ENCODE measurements at regions not wholly inside any gene's neighbourhood (a gene's known extent, or its start where the extent isn't known, plus 50 kb on each side); places are given as distances from the start of the nearest gene placed in this dataset.
A peak's percentile ranks its signal among the peaks of the same experiment; 100 is the strongest.

DNA sequence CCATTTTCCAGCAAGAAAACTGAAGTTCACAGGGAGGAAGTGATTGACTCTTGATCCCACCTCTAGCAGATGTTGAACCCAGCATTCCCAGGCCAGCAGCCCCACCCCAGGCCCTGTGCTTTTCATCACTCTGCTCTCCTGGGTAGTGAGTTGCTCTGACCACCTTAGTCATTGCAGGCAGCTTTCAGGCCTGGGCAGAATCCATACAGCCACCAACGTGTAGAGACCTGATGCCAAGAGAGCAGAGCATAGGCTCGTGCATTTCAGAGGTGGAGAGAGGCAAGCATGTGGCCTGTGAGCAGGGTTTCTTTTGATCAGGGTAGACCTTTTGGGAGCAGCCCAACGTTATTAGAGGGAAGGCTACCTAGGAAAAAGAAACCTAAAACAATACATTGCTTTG, 334.6 kb downstream of the PTEN start:
- ChIA-PET CTCF (no interaction called here), POLR2A (no interaction called here)
- no peak for DNase-seq
- Mint-ChIP-seq H3K4me3 (no peak overlapping the region), H3K9me3 (peaks cover 0 to 1% (median 0%) of the 10 kb centered on the region in 5 donors), H3K27ac (peak overlapping the region in 1 of 8 donors; percentile 40), H3K36me3 (peaks cover 0 to 20% (median 0%) of the 10 kb centered on the region in 3 donors), H3K4me1 (peaks cover 33 to 42% (median 35%) of the 10 kb centered on the region in 3 donors), H3K27me3 (no peaks in the 10 kb centered on the region)
- Histone ChIP-seq H3K27me3 (ENCODE audit: insufficient read depth, low read length, poor library complexity, severe bottlenecking) (no peaks in the 10 kb centered on the region), H3K4me3 (ENCODE audit: low read length) (no peak overlapping the region), H3K36me3 (ENCODE audit: insufficient read depth, low read length) (no peaks in the 10 kb centered on the region), H3K27ac (ENCODE audit: low read depth, low read length) (no peak overlapping the region), H3K4me1 (ENCODE audit: insufficient read depth, low read length) (peaks cover 27% of the 10 kb centered on the region), H3K9me3 (ENCODE audit: low read length) (no peaks in the 10 kb centered on the region)

DNA sequence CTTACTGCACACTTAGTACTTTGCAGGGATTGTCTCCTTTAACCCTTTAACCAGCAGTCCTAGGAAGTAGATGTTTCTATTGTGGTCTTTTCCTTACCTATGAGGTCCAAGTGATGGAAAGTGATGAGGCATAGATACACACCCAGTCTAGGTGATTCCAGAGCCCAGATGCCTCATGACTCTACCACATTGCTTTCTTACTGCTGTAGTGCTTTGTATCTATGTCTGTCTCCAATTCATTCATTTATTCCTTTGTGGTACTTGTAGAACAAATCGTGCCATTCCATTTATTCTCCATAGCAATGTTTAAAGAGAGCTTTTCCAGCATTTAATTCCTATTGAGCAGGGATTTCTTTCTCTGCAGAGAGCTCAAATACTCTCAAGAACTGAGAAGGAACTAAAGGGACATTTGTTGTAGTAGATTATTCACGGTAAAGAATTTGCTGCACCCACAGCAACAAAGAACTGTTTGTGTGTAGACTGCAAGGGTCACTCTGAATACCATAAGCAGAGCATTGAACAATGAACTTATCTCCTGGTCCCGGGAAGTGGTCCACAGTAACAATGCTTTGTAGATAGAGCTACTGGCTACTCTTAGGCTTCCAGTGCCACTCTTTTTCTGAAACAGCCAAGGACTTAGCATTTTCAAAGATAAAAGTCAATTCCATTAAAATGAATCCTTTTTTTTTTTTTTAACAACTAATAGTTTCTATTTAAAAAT, 337.0 kb downstream of the PTEN start:
- peaks cover 0 to 2% of the 10 kb centered on the region in 2 donors for H3K27me3 Mint-ChIP-seq
- no peaks in the 10 kb centered on the region for H3K36me3 ChIP-seq (ENCODE audit: insufficient read depth, low read length)
- peaks cover 8 to 18% (median 12%) of the 10 kb centered on the region in 3 donors for H3K4me1 Mint-ChIP-seq
- H3K27ac Mint-ChIP-seq: no peak overlapping the region
- no peak for DNase-seq
- ChIA-PET POLR2A (no interaction called here), CTCF (interaction anchor here (1.3 kb wide), 1 partner anchor 185 kb away, joined by 3 read pairs; no protein-coding TSS in a partner anchor)
- no peak overlapping the region for H3K4me3 ChIP-seq (ENCODE audit: low read length)
- no peaks in the 10 kb centered on the region for H3K9me3 ChIP-seq (ENCODE audit: low read length)
- H3K27ac ChIP-seq (ENCODE audit: low read depth, low read length): no peak overlapping the region
- H3K9me3 Mint-ChIP-seq: peaks cover 0 to 1% (median 0%) of the 10 kb centered on the region in 5 donors
- no peaks in the 10 kb centered on the region for H3K27me3 ChIP-seq (ENCODE audit: insufficient read depth, low read length, poor library complexity, severe bottlenecking)
- no peak overlapping the region for H3K4me3 Mint-ChIP-seq
- peaks cover 3% of the 10 kb centered on the region for H3K4me1 ChIP-seq (ENCODE audit: insufficient read depth, low read length)
- peaks cover 0 to 20% (median 0%) of the 10 kb centered on the region in 3 donors for H3K36me3 Mint-ChIP-seq

DNA sequence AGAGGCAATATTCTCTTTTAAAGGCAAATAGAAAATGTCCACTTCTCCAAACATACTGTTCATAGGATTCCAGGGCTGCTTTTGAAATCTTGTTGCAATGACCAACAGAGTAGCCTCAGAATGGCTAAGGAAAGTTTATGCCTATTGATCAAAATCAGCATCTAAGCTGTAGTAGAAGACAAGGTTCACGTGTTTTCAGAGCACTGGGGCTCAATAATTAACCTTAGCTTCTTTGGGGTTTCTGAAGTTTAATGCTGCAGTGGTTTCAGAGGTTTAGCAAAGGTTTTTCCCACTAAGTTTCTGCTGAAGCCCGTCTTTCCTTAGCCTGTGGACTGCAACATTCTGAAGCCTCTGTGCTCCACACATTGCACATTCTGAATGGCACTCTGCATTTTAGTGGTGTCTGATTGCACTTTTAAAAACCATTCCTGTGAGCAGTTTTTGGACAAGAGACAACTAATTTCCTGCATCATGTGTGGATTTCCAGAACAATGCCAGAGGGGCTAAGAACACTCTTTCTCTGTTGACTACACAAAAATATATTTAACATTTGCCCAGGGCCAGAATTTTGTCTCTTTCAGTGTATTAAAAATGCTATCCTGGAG, 342.5 kb downstream of the PTEN start:
- H3K4me1 Mint-ChIP-seq: no peaks in the 10 kb centered on the region
- Histone ChIP-seq H3K27ac (ENCODE audit: low read depth, low read length) (no peak overlapping the region), H3K4me3 (ENCODE audit: low read length) (no peak overlapping the region), H3K27me3 (ENCODE audit: insufficient read depth, low read length, poor library complexity, severe bottlenecking) (no peaks in the 10 kb centered on the region), H3K36me3 (ENCODE audit: insufficient read depth, low read length) (no peaks in the 10 kb centered on the region), H3K4me1 (ENCODE audit: insufficient read depth, low read length) (no peaks in the 10 kb centered on the region), H3K9me3 (ENCODE audit: low read length) (no peaks in the 10 kb centered on the region)
- no peaks in the 10 kb centered on the region for H3K9me3 Mint-ChIP-seq
- H3K4me3 Mint-ChIP-seq: no peak overlapping the region
- peaks cover 0 to 2% of the 10 kb centered on the region in 2 donors for H3K27me3 Mint-ChIP-seq
- H3K27ac Mint-ChIP-seq: no peak overlapping the region
- no peaks in the 10 kb centered on the region for H3K36me3 Mint-ChIP-seq
- ChIA-PET POLR2A (no interaction called here), CTCF (interaction anchor here (0.6 kb wide), 1 partner anchor 12 kb away, joined by 3 read pairs; no protein-coding TSS in a partner anchor)
- DNase-seq: no peak

DNA sequence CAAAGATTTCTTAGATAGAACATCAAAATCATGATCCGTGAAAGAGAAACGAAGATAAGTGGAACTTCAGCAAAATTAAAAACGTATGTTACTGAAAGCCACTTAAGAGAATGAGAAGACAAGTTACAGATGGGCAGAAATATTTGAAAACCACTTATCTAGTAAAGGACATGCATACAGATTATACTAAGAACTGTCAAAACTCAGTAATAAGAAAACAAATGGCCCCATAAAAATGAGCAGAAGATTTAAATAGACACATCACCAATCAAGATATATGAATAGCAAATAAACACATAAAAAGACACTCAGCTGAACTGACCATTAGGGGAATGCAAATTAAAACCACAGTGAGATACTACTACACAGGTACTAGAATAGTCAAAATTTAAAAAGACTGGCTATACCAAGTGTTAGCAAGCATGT, 343.7 kb downstream of the PTEN start:
- no peaks in the 10 kb centered on the region for H3K36me3 Mint-ChIP-seq

DNA sequence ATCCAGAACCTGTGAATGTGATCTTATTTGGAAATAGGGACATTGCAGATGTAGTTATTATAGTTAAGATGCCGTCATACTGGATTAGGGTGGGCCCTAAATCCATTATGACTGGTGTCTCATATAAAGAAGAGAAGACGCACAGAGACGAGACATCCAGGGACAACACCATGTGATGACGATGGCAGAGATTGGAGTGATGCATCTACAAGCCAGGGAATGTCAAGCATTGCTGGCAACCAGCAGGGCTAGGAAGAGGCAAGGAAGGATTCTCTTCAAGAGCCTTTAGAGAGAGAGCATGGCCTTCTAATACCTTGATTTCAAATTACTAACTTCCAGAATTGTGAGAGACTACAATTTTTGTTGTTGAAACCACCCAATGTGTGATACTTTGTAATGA, 345.8 kb downstream of the PTEN start:
- Histone ChIP-seq H3K4me1 (ENCODE audit: insufficient read depth, low read length) (no peaks in the 10 kb centered on the region), H3K4me3 (ENCODE audit: low read length) (no peak overlapping the region), H3K27ac (ENCODE audit: low read depth, low read length) (no peak overlapping the region), H3K36me3 (ENCODE audit: insufficient read depth, low read length) (no peaks in the 10 kb centered on the region), H3K27me3 (ENCODE audit: insufficient read depth, low read length, poor library complexity, severe bottlenecking) (no peaks in the 10 kb centered on the region), H3K9me3 (ENCODE audit: low read length) (no peaks in the 10 kb centered on the region)
- Mint-ChIP-seq H3K27ac (peak overlapping the region in 1 of 8 donors; percentile 70), H3K36me3 (peaks cover 0 to 6% (median 0%) of the 10 kb centered on the region in 3 donors), H3K9me3 (no peaks in the 10 kb centered on the region), H3K4me3 (no peak overlapping the region), H3K4me1 (no peaks in the 10 kb centered on the region), H3K27me3 (peaks cover 0 to 2% of the 10 kb centered on the region in 2 donors)
- no peak for DNase-seq
- CTCF ChIA-PET: no interaction called here
- POLR2A ChIA-PET: no interaction called here

More for the DNA sequence above, 343.7 kb downstream of the PTEN start:
- CTCF ChIA-PET: no interaction called here
- no peaks in the 10 kb centered on the region for H3K27me3 ChIP-seq (ENCODE audit: insufficient read depth, low read length, poor library complexity, severe bottlenecking)
- POLR2A ChIA-PET: no interaction called here
- no peaks in the 10 kb centered on the region for H3K36me3 ChIP-seq (ENCODE audit: insufficient read depth, low read length)
- no peak overlapping the region for H3K4me3 Mint-ChIP-seq
- peaks cover 0 to 2% of the 10 kb centered on the region in 2 donors for H3K27me3 Mint-ChIP-seq
- no peak overlapping the region for H3K27ac ChIP-seq (ENCODE audit: low read depth, low read length)
- H3K4me3 ChIP-seq (ENCODE audit: low read length): no peak overlapping the region
- no peak overlapping the region for H3K27ac Mint-ChIP-seq
- no peaks in the 10 kb centered on the region for H3K9me3 Mint-ChIP-seq
- no peaks in the 10 kb centered on the region for H3K4me1 Mint-ChIP-seq
- H3K9me3 ChIP-seq (ENCODE audit: low read length): no peaks in the 10 kb centered on the region
- H3K4me1 ChIP-seq (ENCODE audit: insufficient read depth, low read length): no peaks in the 10 kb centered on the region
- no peak for DNase-seq

DNA sequence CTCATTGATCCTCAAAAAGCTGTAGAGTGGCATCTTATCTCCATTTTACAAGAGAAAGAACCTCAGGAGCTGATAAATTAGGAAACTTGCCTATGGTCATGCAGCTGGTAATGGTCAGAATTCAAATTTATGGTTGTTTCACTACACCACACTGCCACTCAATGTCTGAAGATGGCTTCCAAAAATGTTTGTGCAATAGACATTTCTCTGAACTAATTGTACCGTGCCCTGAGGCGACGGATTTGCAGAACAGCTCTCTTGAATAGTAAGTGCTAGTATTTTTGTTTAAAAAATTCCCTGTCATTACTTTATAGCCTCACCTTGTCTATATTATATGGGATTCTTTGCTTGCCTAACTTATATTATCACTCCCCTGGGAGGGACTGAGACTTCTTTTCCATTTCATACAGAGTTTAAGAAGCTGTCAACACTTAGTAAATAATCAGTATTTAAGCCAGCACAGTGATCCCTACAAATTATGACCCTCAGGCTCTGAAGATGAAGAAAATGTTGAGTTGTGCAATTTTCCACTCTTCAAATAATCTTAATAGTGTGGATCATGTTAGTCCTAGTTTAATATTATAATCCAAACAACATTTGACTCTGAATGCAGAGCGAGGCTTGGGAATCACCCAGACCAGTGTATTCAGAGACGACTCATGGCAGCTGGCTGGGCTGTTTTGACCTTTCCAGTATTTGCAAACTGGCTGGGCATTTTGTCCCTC, 346.6 kb downstream of the PTEN start:
- no peaks in the 10 kb centered on the region for H3K27me3 Mint-ChIP-seq
- POLR2A ChIA-PET: no interaction called here
- H3K9me3 Mint-ChIP-seq: no peaks in the 10 kb centered on the region

DNA sequence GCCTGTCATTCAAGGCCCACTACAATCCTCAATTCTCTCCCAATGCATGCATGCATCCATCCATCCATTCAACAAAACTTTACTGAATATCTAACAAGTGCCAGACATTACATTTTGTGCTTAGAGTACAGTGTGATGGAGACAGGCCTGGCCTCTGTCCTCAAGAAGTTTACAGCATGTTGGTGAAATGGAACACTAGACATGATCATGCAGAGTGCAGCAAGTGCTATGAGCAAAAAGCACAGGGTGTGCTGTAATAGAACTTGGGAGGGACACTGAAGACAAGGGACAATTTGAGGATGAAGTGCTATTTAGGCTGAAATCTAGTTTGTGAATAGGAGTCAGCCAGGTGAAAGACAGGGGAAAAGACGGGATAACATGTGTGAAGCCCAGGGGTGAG, 347.8 kb downstream of the PTEN start:
- CTCF ChIA-PET: no interaction called here
- no peaks in the 10 kb centered on the region for H3K27me3 ChIP-seq (ENCODE audit: insufficient read depth, low read length, poor library complexity, severe bottlenecking)
- H3K4me3 Mint-ChIP-seq: no peak overlapping the region
- H3K27ac ChIP-seq (ENCODE audit: low read depth, low read length): no peak overlapping the region
- no peaks in the 10 kb centered on the region for H3K36me3 ChIP-seq (ENCODE audit: insufficient read depth, low read length)
- no peaks in the 10 kb centered on the region for H3K9me3 ChIP-seq (ENCODE audit: low read length)
- H3K4me3 ChIP-seq (ENCODE audit: low read length): no peak overlapping the region
- no peak for DNase-seq
- peak overlapping the region in 1 of 8 donors; percentile 2 for H3K27ac Mint-ChIP-seq
- POLR2A ChIA-PET: no interaction called here
- H3K9me3 Mint-ChIP-seq: no peaks in the 10 kb centered on the region
- peaks cover 0 to 6% (median 0%) of the 10 kb centered on the region in 3 donors for H3K36me3 Mint-ChIP-seq
- H3K4me1 ChIP-seq (ENCODE audit: insufficient read depth, low read length): no peaks in the 10 kb centered on the region
- H3K4me1 Mint-ChIP-seq: no peaks in the 10 kb centered on the region
- H3K27me3 Mint-ChIP-seq: peaks cover 0 to 2% of the 10 kb centered on the region in 2 donors

More for the DNA sequence above, 346.6 kb downstream of the PTEN start:
- Histone ChIP-seq H3K4me1 (ENCODE audit: insufficient read depth, low read length) (no peaks in the 10 kb centered on the region), H3K27me3 (ENCODE audit: insufficient read depth, low read length, poor library complexity, severe bottlenecking) (no peaks in the 10 kb centered on the region), H3K36me3 (ENCODE audit: insufficient read depth, low read length) (no peaks in the 10 kb centered on the region), H3K9me3 (ENCODE audit: low read length) (no peaks in the 10 kb centered on the region), H3K4me3 (ENCODE audit: low read length) (no peak overlapping the region), H3K27ac (ENCODE audit: low read depth, low read length) (no peak overlapping the region)
- CTCF ChIA-PET: no interaction called here
- no peak overlapping the region for H3K4me3 Mint-ChIP-seq
- H3K27ac Mint-ChIP-seq: no peak overlapping the region
- no peaks in the 10 kb centered on the region for H3K4me1 Mint-ChIP-seq
- no peak for DNase-seq
- H3K36me3 Mint-ChIP-seq: peaks cover 0 to 6% (median 0%) of the 10 kb centered on the region in 3 donors

DNA sequence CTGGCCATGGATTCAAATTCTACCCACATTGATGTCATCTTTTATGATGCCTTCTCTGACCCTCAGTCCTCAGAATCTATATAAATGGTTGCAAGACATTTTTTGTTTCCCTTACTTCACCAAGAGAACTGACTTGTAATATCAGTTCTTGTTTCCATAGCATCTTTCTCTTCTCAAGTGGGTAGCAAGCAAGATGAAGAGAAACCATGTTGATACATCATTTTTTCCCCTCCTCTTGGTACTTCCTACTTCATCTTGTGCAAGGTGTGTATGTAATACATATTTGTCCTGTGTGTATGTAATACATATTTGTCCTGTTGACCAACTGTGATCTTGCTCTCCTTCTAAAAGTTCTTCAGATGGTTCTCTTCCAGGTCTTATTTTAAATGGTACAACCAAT, 348.6 kb downstream of the PTEN start:
- Histone ChIP-seq H3K9me3 (ENCODE audit: low read length) (no peaks in the 10 kb centered on the region), H3K36me3 (ENCODE audit: insufficient read depth, low read length) (no peaks in the 10 kb centered on the region), H3K27ac (ENCODE audit: low read depth, low read length) (no peak overlapping the region), H3K27me3 (ENCODE audit: insufficient read depth, low read length, poor library complexity, severe bottlenecking) (no peaks in the 10 kb centered on the region), H3K4me3 (ENCODE audit: low read length) (no peak overlapping the region), H3K4me1 (ENCODE audit: insufficient read depth, low read length) (no peaks in the 10 kb centered on the region)
- POLR2A ChIA-PET: no interaction called here
- no peaks in the 10 kb centered on the region for H3K9me3 Mint-ChIP-seq
- no peak for DNase-seq
- H3K4me3 Mint-ChIP-seq: no peak overlapping the region
- peaks cover 0 to 5% of the 10 kb centered on the region in 2 donors for H3K27me3 Mint-ChIP-seq
- peaks cover 0 to 6% (median 0%) of the 10 kb centered on the region in 3 donors for H3K36me3 Mint-ChIP-seq
- no peaks in the 10 kb centered on the region for H3K4me1 Mint-ChIP-seq
- CTCF ChIA-PET: no interaction called here
- H3K27ac Mint-ChIP-seq: no peak overlapping the region

Measured in CD8-positive, alpha-beta memory T cell (primary cell).